C4-2B (cell line): ENCODE measurements at regions not wholly inside any gene's neighbourhood (a gene's known extent, or its start where the extent isn't known, plus 50 kb on each side); places are given as distances from the start of the nearest gene placed in this dataset.

Experiments used
- ZFX ChIP-seq: fragments of 450-650 bp; IDR thresholded peaks from 2 replicates; pipeline ENCODE4 v1.6.1; 2017
- TF ChIP-seq, protein P1 (sequence below): fragments of 450-650 bp; conservative IDR thresholded peaks from 2 replicates; pipeline ENCODE4 v1.5.1; 2017; ENCODE audit warnings: mild to moderate bottlenecking

DNA sequence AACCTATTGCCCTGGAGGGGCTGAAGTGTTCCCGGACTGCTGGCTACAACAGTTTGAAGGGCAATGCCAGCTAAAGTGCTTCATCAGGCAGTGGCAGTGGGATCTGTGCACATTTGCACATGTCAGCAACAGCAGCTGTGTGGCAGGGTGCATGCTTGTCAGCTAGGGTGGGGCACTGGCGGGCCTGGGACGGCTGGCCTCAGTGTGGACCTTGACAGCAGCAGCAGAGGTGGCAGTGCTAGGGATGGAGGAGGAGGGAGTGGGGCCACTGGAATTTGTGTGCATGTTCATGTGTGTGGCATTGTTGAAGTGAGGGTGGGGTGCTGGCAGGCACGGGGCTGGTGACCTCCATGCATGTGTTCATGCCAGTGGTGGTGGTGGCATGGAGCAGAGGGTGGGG, 203.3 kb upstream of the HS3ST4 start:
- TF ChIP-seq, protein P1, sequence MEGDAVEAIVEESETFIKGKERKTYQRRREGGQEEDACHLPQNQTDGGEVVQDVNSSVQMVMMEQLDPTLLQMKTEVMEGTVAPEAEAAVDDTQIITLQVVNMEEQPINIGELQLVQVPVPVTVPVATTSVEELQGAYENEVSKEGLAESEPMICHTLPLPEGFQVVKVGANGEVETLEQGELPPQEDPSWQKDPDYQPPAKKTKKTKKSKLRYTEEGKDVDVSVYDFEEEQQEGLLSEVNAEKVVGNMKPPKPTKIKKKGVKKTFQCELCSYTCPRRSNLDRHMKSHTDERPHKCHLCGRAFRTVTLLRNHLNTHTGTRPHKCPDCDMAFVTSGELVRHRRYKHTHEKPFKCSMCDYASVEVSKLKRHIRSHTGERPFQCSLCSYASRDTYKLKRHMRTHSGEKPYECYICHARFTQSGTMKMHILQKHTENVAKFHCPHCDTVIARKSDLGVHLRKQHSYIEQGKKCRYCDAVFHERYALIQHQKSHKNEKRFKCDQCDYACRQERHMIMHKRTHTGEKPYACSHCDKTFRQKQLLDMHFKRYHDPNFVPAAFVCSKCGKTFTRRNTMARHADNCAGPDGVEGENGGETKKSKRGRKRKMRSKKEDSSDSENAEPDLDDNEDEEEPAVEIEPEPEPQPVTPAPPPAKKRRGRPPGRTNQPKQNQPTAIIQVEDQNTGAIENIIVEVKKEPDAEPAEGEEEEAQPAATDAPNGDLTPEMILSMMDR, result no peak
- no peak for TF ChIP-seq ZFX
